ENCODE measurements at regions not wholly inside any gene's neighbourhood (a gene's known extent, or its start where the extent isn't known, plus 50 kb on each side); places are given as distances from the start of the nearest gene placed in this dataset.

GRCh38 chr16:25571712-25572111 lies 120.0 kb upstream of the HS3ST4 start:
- H3K27me3 ChIP-seq (replicated peaks in 1 of 2; ENCODE audit: control insufficient read depth in 2 of 2, insufficient read depth in 2 of 2, low read length in 1 of 2) = no peaks in the 10 kb centered on the region
- intact Hi-C loops (cut with micrococcal nuclease; ENCODE audit: unreplicated experiment) (no loop called here), in situ Hi-C loops (cut with MboI) (no loop called here)
- no peaks in the 10 kb centered on the region for H4K20me1 ChIP-seq (ENCODE audit: control insufficient read depth, insufficient read depth)
- H2AFZ ChIP-seq (ENCODE audit: control insufficient read depth, low read depth, low read length) = no peak overlapping the region
- no peak for ATAC-seq
- RAD21 ChIA-PET (ENCODE audit: unreplicated experiment) = no interaction called here
- POLR2A ChIA-PET = no interaction called here
- WGBS (ENCODE audit: insufficient coverage, insufficient replicate concordance, low lambda C conversion rate, missing lambda C conversion rate) = 0% methylated on average over 2 of the region's 2 CpGs
- CTCF ChIA-PET = no interaction called here
- no peaks in the 10 kb centered on the region for H3K79me2 ChIP-seq (ENCODE audit: control insufficient read depth, insufficient read depth, low read length)
- no peak overlapping the region for H3K9ac ChIP-seq (ENCODE audit: control insufficient read depth, insufficient read depth, low read length)
- no peak overlapping the region for H3K4me2 ChIP-seq (ENCODE audit: control insufficient read depth, insufficient read depth)
- FAIRE-seq = no peak
- SMC1A ChIA-PET (ENCODE audit: uncharacterized antibody, unreplicated experiment) = no interaction called here
- no peaks in the 10 kb centered on the region; the same call in 2 of the 3 replicates for H3K9me3 ChIP-seq (replicated peaks; ENCODE audit: control insufficient read depth, insufficient read depth, low read length)
- no peak for DNase-seq (ENCODE audit: low read depth, low spot score)
- H3K36me3 ChIP-seq (ENCODE audit: control insufficient read depth in 2 of 2, insufficient read depth in 2 of 2, low read length in 1 of 2) = no peaks in the 10 kb centered on the region
- H3K4me1 ChIP-seq (ENCODE audit: control insufficient read depth, insufficient read depth, low read length) = no peaks in the 10 kb centered on the region
- no peak overlapping the region for H3K4me3 ChIP-seq
- TF ChIP-seq WRNIP1 (IDR thresholded peaks at IDR 0.05; ENCODE audit: borderline replicate concordance, low read depth, low read length) = no peak
- TF ChIP-seq POLR2A (IDR thresholded peaks at IDR 0.05; ENCODE audit: low read depth, low read length) = no peak
- TF ChIP-seq SIX5 (IDR thresholded peaks at IDR 0.05; ENCODE audit: low read depth, low read length, severe bottlenecking) = no peak
- TF ChIP-seq EZH2 (IDR thresholded peaks at IDR 0.05; ENCODE audit: borderline replicate concordance, control insufficient read depth, low read depth, low read length) = no peak
- TF ChIP-seq POU2F2 (IDR thresholded peaks at IDR 0.05; ENCODE audit: borderline replicate concordance, low read depth, low read length) = no peak
- no peak for TF ChIP-seq CREM (IDR thresholded peaks at IDR 0.05; ENCODE audit: low read depth)
- TF ChIP-seq MAX (IDR thresholded peaks at IDR 0.05; ENCODE audit: low read depth, low read length) = no peak
- no peak for TF ChIP-seq ZNF622 (IDR thresholded peaks at IDR 0.05)
- TF ChIP-seq SP1 (IDR thresholded peaks at IDR 0.05; ENCODE audit: low read depth, low read length) = no peak
- no peak for TF ChIP-seq RUNX3 (IDR thresholded peaks at IDR 0.05; ENCODE audit: low read length)
- no peak for TF ChIP-seq SIN3A (IDR thresholded peaks at IDR 0.05; ENCODE audit: low read depth, low read length)
- H3K27ac ChIP-seq (ENCODE audit: control insufficient read depth, insufficient read depth) = no peak overlapping the region
- no TSS peak for BruUV-seq (replicated peaks)

DNA sequence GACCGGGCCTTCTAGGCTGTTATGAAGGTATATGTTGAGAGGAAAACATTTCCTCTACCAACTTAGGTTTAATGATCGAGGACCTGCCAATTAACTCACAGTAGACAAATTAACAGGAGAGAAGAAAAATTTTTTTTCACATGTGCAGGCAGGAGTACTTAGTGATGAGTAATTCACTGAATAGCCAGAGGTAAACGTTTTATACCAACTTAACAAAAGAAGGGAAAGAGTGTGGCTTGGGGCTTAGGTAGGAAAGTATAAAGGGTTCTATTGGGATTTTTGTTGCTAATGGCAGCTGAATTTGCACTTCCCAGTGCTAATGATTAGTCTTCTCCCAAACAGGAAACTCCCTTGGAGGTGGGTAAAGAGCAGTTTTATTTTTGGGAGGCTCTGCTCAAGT lies 121.6 kb upstream of the HS3ST4 start:
- no TSS peak for BruUV-seq (replicated peaks)
- CTCF ChIA-PET = no interaction called here
- Histone ChIP-seq H3K9ac (ENCODE audit: control insufficient read depth, insufficient read depth, low read length) (no peak overlapping the region), H2AFZ (ENCODE audit: control insufficient read depth, low read depth, low read length) (no peak overlapping the region), H3K9me3 (replicated peaks; ENCODE audit: control insufficient read depth, insufficient read depth, low read length) (no peaks in the 10 kb centered on the region; the same call in 2 of the 3 replicates), H3K27ac (ENCODE audit: control insufficient read depth, insufficient read depth) (no peak overlapping the region), H3K36me3 (ENCODE audit: control insufficient read depth in 2 of 2, insufficient read depth in 2 of 2, low read length in 1 of 2) (no peaks in the 10 kb centered on the region), H3K4me1 (ENCODE audit: control insufficient read depth, insufficient read depth, low read length) (no peaks in the 10 kb centered on the region), H4K20me1 (ENCODE audit: control insufficient read depth, insufficient read depth) (no peaks in the 10 kb centered on the region), H3K79me2 (ENCODE audit: control insufficient read depth, insufficient read depth, low read length) (no peaks in the 10 kb centered on the region), H3K4me3 (no peak overlapping the region), H3K27me3 (replicated peaks in 1 of 2; ENCODE audit: control insufficient read depth in 2 of 2, insufficient read depth in 2 of 2, low read length in 1 of 2) (no peaks in the 10 kb centered on the region), H3K4me2 (ENCODE audit: control insufficient read depth, insufficient read depth) (no peak overlapping the region)
- no peak for FAIRE-seq
- 15% methylated on average over 3 of the region's 3 CpGs for WGBS (ENCODE audit: insufficient coverage, insufficient replicate concordance, low lambda C conversion rate, missing lambda C conversion rate)
- ATAC-seq = no peak
- SMC1A ChIA-PET (ENCODE audit: uncharacterized antibody, unreplicated experiment) = no interaction called here
- in situ Hi-C loops (cut with MboI) (no loop called here), intact Hi-C loops (cut with micrococcal nuclease; ENCODE audit: unreplicated experiment) (no loop called here)
- no peak for DNase-seq (ENCODE audit: low read depth, low spot score)
- POLR2A ChIA-PET = no interaction called here
- RAD21 ChIA-PET (ENCODE audit: unreplicated experiment) = no interaction called here
- TF ChIP-seq FOS (IDR thresholded peaks at IDR 0.05; ENCODE audit: borderline replicate concordance, extremely low read depth, insufficient read length) (no peak), TCF7 (IDR thresholded peaks at IDR 0.05; ENCODE audit: borderline replicate concordance) (no peak), ZNF592 (IDR thresholded peaks at IDR 0.05) (no peak)
- TF ChIP-seq, protein P1, sequence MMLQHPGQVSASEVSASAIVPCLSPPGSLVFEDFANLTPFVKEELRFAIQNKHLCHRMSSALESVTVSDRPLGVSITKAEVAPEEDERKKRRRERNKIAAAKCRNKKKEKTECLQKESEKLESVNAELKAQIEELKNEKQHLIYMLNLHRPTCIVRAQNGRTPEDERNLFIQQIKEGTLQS (IDR thresholded peaks at IDR 0.05; ENCODE audit: borderline replicate concordance, extremely low read depth, low read depth, low read length) = no peak

Data from GM12878 (cell line).